HT1080 (cell line): ENCODE measurements at regions not wholly inside any gene's neighbourhood (a gene's known extent, or its start where the extent isn't known, plus 50 kb on each side); places are given as distances from the start of the nearest gene placed in this dataset.
"Not testable (repeated sequence)": the region's sequence is repeated elsewhere in the genome, so short reads cannot be mapped to it uniquely, and the experiment has no call there.

Experiments
- DNase-seq: peaks from one replicate; pipeline ENCODE4 v3.0.0-alpha.2; 2015; ENCODE audit warnings: low read depth

DNA sequence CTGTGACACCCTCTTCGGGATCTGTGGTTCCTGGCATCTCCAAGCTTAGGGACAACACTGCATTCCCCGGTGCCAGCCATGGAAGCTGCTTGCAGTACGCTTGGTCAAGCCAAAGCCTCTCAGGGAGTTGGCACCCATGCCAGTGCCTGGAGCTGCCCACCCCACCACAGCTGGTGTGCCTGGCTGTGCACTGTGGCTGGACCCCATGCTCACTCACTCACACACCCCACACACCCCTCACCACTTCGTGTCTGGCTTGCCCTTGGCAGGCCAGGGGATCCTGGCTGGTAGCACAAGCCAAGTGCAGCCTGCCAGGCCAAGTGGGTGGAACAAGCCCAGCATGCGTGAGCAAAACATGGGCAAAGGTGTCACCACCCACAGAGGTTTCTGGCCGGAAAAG is 324.5 kb upstream of the PTGER4 start:
- no peak for DNase-seq

DNA sequence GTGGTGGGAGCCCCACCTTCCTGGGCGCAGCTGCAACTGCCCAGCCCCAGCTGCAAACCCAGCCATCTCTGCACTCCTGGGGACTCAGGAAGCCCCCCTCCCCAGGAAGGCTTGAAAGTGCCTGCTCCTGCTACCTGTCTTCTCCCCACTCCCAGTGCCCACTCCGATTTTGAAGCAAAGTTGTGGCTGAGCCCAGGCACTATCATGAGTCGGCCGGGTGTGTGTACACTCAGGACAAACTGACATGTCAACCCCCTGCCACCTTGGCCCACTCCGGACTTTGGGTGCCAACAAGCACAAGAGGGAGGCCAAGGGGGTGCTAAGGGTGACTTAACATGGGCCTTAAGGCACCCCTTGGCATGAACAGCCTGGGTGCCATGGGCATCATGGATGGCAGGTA is 325.5 kb upstream of the PTGER4 start:
- DNase-seq = no peak

DNA sequence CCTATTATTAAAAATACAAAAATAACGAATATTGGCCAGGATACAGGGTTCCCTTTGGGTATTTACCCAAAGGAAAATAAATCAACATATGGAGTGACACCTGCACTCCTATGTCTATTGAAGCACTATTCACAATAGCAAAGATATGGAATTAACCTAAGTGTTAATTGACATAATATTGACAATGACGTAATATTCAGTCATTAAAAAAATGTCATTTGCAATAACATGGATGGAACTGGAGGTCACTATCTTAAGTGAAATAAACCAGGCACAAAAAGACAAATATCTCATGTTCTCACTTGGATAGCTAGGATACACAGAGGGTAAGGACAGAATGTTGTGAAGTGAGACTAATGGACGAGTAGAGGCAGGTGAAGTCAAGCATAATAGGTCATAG is 326.3 kb upstream of the PTGER4 start:
- DNase-seq = no peak

DNA sequence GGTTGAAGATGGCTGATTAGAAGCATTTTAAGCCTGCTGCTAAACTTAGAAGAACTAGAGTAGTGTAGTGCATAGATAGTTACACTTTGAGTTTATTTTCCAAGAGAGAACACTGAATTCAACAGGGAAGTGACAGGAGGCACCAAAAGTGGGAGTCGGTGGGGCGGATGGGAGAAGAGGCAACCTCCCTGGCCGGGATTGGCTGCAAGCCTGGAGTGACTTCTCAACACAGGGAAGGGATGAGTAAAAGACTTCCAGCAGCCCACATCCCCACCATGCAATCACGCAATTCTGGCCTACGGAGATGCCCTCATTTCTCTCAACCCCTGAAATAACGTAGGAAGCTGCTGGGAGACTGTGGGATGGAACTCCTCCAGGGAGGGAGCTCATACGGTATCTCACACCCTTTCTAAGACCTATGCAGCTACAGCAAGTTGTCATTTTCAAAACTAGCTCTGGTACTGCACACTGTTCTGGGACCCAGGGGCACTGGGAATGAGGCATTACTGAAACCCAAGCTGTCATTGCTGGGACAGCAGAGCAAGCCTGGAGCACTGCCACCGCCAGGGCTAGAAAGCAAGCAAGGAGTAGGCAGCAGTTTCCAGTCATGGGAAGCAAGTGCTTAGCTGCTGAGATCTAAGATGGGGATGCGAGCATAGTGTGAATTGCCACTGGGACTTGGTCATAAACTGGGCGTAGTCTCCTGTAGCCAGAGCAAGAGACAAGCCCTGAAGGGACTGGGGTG is 331.6 kb upstream of the PTGER4 start:
- no peak for DNase-seq

DNA sequence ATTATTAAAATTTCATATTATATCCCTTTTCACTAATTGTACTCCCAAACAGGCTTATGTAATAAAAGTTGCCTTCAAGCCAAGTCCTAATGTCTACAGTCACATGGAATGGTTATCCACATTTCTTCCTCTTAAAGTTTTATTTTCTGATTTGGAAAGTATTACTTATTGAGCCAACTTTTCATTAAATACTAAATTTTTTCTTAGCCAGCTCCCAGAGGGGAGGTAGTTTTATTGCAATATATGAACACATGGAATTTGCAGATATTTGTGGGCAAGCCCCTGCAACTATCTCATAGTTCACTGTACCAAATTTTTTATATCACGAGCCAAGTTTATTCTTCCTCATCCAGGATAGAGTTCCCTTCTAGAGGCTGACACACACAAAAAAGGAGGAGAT is 332.8 kb upstream of the PTGER4 start:
- DNase-seq = no peak

DNA sequence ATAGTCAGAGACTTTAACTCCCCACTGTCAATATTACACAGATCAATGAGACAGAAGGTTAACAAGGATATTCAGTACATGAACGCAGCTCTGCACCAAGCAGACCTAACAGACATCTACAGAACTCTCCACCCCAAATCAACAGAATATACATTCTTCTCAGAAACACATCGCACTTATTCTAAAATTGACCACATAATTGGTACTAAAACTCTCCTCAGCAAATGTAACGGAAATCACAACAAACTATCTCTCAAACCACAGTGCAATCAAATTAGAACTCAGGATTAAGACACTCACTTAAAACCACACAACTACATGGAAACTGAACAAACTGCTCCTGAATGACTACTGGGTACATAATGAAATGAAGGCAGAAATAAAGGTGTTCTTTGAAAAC is 341.3 kb upstream of the PTGER4 start:
- DNase-seq = not testable (repeated sequence)

DNA sequence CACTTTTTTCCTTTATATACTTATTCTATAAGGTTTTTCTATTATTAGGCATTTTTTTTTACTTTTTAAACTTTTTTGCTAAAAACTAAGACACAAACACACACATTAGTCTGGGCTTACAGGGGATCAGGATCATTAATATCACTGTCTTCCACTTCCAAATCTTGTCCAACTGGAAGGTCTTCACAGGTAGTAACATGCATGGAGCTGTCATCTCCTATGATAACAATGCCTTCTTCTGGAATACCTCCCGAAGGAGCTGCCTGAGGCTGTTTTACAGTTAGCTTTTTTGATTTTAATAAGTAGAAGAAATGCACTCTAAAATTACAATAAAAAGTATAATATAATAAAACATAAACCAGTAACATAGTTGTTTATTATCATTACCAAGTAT is 345.5 kb upstream of the PTGER4 start:
- no peak for DNase-seq

DNA sequence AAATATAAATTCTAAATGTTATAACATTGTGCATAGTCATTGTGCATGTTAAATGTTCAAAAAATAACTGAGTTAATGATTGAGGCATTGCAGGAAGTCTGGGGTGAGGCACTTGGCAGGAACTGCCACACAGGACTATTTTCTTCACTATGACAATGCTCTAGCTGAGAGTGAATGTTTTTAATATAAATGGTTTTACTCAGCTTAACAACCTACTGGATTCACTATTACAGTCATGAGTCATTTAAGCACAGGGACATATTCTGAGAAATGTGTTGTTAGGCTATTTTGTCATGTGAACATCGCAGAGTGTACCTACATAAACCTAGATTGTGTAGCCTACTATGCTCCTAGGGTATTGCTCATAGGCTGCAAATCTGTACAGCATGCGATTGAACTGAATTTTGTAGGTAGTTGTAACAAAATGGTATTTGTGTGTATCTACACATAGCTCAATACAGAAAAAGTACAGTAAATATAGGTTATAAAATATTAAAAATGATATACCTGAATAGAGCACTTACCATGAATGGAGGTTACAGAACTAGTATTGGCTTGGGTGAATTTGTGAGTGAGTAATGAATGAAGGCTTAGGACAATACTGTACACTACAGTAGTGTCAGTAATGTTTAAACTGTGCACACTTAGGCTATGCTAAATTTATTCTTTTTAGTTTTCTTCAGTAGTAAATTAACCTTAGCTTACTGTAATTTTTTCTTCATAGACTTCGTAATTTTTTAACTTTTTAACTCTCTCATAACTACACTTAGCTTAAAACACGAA is 346.1 kb upstream of the PTGER4 start:
- peak; percentile 70 for DNase-seq

DNA sequence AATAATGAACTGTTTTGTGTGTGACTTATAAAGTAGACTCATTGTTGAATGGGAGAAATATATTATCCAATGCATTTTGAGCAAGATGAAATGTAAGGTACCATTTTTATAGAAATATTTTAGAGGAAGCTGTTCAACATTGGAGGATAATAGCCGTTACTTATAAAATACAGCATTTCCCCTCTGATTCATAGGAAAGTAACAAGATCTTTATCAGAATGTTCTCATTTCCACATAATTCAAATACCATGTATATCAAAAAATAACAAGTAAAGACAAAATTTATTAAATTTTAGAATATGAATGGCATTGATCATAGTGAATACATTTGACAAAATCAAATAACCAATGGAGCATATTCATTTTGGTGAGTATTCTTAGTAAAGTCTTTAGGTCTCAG is 346.7 kb upstream of the PTGER4 start:
- no peak for DNase-seq

DNA sequence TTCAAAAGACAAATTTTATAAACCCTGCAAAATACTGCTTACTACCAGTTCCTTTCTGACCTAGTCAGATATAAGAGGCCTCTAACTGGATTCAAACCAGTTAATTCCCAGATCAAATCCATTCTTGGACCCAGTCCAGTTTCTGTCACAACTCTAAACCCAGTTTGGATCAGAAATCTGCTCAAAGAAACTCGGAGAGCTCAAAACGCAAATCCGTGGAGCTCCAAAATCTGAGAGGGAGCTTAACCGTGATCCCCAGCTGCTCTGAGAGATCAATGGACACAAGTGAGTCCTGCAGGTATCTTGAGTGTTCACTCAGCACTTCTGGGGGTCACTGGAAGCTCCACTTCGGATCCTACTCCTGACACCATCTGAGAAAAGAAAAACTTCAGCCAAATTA is 348.1 kb upstream of the PTGER4 start:
- no peak for DNase-seq

DNA sequence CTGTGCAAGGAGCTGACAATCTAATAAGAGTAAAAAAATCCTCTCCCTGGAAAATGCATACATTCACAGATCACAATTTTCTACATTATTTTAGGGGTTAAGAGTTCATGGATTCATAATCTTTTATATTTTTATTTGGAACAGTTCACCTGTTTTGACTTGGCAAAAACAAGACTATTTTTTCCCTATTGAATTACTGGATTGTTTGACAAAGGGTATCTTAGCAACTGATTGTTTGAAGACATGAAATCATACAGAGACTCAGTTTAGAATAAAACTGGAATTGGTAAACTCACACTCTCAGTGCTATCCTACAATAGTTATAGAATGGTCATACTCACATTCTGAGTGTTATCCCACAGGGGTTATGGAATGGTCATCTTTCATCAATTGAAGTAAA is 358.2 kb upstream of the PTGER4 start:
- no peak for DNase-seq

DNA sequence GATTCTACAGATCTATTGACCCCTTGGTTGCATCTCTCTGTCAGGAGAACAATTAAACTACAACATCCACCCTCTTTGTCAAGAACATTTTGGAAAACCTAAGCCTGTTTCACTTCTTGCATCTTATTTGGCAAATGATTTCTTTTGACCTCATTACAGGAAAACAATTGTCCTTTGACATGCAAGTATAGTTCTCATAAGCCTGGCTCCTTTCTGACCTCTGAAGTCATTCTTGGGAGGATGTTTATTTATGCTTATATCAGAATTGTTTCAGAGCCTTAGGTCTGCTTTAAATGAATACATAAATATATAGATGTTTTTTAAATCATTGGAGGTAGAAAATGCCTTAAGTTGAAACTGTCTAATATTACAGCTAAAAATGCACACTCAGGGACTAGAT is 361.3 kb upstream of the PTGER4 start:
- DNase-seq = no peak

DNA sequence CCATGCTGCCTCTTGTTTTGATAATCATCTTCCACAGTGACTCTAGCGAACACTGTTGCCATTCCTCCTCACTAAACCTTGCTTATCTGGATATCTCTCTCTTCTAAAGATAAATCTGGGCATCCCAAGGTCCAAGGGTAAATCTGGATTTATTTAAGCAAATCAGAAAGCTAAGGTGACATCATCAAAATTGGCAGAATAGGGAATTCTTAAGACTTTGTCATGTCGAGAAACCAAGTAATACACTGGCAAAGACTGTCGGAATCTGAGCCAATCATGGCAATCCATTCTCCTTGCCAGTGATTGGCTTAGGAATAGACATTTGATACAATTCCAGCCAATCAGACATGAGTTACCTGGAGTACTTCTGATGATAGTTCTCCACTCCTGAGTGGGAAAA is 362.7 kb upstream of the PTGER4 start:
- no peak for DNase-seq

DNA sequence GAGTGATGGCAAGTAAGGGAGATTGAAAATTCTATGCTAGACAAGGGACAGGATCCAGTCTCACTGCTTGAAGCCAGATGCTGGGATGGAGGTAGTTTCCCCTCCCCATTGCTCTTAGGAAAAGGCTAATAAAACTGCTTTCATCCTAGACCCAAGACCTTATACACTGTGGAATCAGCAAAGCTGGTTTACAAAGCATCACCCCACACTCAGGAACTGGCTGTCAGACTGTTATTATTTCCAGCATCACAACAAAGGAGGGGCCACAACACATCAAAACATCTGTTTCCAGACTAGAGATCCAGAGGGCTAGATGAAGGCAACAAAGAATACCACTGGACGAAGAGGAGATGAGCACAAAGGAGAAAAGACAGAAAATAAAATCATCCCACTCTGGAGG is 364.6 kb upstream of the PTGER4 start:
- DNase-seq = no peak

DNA sequence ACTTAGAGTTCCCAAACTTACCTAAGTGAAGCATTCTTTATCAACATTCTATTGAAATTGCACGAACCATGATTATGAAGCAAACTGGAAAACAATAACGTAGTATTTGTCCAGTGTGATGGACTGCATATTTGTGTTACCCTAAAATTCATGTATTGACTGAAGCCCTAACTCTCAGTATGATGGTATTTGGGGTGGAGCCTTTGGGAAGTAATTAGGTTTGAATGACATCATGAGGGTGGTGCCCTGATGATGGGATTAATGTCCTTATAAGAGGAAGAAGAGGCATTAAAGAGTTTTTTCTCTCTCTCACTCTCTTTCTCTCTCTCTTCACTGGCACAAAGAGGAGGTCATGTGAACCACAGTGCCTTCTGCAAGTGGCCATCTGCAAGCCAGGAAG is 365.4 kb upstream of the PTGER4 start:
- DNase-seq = no peak

DNA sequence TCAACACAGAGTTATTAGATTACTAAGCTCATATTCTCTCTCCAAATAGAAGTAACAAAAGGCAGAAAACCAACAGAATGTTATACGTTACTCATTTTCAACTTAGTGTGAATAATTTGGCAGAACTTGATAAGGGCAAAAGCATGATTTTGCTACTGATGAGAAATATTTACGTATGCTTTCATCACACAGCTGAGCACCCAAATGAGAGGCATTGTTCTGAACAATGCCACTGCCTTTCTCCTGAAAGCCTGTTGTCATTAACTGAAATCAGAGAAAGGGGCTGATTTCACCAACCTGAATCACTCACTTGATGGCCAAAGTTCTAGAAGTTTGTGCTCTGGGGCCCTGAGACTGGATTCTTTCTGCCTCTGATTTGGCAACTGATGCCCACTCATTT is 367.5 kb upstream of the PTGER4 start:
- DNase-seq = no peak

DNA sequence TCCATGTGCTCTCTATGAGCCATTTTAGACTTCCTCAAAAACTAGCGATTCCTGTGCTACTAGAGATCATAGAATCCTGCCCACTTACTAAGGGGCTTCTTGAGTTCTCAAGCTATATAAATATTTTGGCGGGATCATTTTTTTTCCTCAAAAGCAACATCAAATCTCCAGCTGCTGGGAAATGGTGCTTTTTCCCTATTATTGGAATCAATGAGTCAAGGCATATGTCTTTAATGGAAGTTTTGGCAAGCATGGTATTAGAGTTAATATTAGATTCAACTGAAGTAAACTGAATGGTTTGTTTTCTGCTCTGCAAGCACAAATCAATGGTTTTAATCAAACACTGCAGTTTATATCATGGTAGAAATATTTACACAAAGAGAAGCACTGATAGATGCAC is 369.9 kb upstream of the PTGER4 start:
- DNase-seq = no peak

DNA sequence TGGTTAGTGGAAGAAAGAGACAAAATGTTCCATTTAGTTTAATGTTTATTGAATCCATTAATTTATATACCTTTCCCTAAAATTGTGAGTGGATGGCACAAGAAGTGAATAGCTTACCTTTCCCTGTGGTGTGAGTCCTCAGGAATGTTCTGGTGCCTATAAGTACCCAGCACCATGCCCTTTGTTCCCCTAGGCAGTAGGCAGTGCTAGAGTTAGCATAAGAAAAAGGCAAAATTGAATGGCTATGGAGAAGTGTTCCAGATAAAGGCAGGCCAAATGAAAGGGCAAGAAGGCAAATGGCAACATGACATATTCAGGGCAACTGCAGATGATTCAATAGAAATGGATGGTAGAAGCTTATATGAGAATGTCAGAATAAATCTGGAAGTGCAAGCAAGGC is 370.8 kb upstream of the PTGER4 start:
- DNase-seq = no peak

DNA sequence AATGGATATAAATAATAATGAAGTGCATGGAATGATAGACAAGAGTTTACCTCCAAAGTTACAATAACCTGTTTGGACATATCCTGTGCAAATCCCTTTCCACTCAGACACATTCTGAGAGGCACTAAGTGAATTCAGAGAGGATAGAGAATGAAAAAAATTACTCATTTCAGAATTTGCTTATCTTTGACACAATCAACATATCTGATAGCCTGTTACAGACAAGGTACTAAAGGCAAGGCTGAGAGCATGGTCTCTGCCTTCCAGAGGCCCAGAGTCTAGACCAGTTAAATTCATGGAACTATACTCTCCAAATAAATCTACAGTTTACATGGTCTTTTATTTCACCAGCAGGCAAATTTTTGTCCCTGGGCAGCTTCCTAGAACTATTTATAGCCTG is 371.8 kb upstream of the PTGER4 start:
- DNase-seq = no peak

DNA sequence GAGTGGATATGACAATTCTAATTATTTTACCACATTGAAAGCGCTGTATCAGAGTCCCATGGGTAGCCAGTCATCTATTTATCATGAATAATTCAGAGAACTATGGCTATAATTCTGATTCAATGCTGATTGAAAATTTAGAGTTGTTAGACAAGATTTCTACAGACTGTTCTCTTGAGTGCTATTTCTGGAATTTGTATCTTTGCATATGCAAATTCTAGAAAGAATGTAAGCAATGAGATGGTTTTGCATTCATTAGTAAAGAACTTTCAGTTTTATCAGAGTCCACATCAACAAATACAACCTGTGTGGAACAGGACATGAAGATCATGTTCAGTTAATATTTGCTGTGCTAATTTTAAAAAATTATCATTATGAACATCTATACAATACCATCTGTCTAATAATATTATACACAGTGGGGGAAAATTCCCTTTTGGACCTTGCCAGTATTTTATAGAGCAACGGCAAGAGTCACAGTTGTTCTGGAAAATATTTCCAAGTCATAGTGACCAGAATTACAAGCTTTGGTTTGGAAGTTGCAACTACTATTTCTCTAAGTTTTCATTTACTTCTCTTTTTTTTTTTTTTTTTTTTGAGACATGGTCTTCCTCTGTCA is 372.7 kb upstream of the PTGER4 start:
- no peak for DNase-seq

DNA sequence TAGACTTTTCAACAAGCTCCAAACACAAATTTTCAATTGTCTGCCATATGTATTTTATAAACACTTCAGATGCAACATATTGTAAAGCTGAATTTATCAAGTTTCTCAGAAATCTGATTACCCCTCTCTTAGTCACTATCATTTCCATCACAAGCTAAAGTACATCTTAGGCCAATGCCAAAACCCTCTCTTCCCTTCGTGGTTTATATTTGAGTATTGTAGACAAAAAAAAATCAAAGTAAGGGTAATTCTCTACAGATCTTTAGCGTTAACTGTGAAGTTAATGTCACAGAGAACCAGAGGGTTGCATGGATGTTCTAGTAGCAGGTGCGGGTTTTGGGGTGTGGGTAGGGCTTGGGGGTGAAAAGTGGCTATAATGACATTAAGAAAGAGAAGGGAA is 387.7 kb upstream of the PTGER4 start:
- no peak for DNase-seq

DNA sequence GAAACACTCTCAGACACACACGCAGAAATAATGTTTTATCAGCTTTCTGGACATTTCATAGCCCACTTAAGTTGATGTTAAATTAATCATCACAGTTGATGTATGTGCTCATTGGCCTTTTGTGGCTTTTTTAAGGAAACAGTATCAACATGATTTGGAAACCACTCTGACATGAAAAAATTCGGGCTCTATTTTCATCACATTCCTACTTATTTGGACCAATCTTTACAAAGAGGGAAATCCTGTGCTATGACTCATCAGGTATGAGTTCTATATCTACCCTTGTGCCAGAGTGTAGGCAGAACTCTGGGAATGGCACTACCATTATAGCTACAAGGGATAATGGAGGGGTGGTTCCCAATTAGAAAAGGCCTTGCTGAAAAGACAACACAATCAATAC is 388.4 kb upstream of the PTGER4 start:
- DNase-seq = peak; percentile 76
